ENCODE measurements at regions not wholly inside any gene's neighbourhood (a gene's known extent, or its start where the extent isn't known, plus 50 kb on each side); places are given as distances from the start of the nearest gene placed in this dataset.
A peak's percentile ranks its signal among the peaks of the same experiment; 100 is the strongest.

GRCh38 chr7:108650467-108650866 lies 80.8 kb downstream of the DNAJB9 start:
- no peaks in the 10 kb centered on the region for H3K36me3 ChIP-seq (ENCODE audit: control insufficient read depth in 4 of 4, insufficient read depth in 3 of 4, low read depth in 1 of 4, low read length in 3 of 4)
- no peaks in the 10 kb centered on the region for H3K27me3 ChIP-seq (ENCODE audit: control insufficient read depth in 4 of 4, insufficient read depth in 4 of 4, low read length in 3 of 4)
- H3K27ac ChIP-seq (ENCODE audit: low read depth in 1 of 2, low read length in 2 of 2): no peak overlapping the region
- H3K9ac ChIP-seq (ENCODE audit: low read depth in 1 of 2, low read length in 2 of 2): no peak overlapping the region
- H3K4me3 ChIP-seq (ENCODE audit: low read depth in 1 of 3, low read length in 3 of 3): no peak overlapping the region
- H3K4me1 ChIP-seq (ENCODE audit: control insufficient read depth in 4 of 4, insufficient read depth in 4 of 4, low read length in 3 of 4): peaks cover 0 to 19% (median 3%) of the 10 kb centered on the region in 4 donors
- no peak for TF ChIP-seq RXRA (IDR thresholded peaks at IDR 0.05)
- TF ChIP-seq HNF4G (IDR thresholded peaks at IDR 0.05): no peak
- TF ChIP-seq TAF1 (conservative IDR thresholded peaks at IDR 0.05): no peak
- no peak for TF ChIP-seq CTCF (IDR thresholded peaks at IDR 0.05; ENCODE audit: low read depth, low read length, missing input control)
- no peak for TF ChIP-seq RAD21 (IDR thresholded peaks at IDR 0.05)
- no peak for TF ChIP-seq ZBTB33 (IDR thresholded peaks at IDR 0.05)
- no peak for TF ChIP-seq GABPA (IDR thresholded peaks at IDR 0.05 in 1 of 2, conservative IDR thresholded peaks at IDR 0.05 in 1 of 2)
- TF ChIP-seq MAX (IDR thresholded peaks at IDR 0.05): no peak
- TF ChIP-seq YY1 (IDR thresholded peaks at IDR 0.05): no peak
- no peak for TF ChIP-seq FOXA2 (IDR thresholded peaks at IDR 0.05)
- no peak for TF ChIP-seq SP1 (IDR thresholded peaks at IDR 0.05)
- TF ChIP-seq JUND (IDR thresholded peaks at IDR 0.05): no peak
- TF ChIP-seq EGR1 (IDR thresholded peaks at IDR 0.05; ENCODE audit: low read depth in 2 of 2): no peak
- TF ChIP-seq HNF4A (conservative IDR thresholded peaks at IDR 0.05): no peak
- no peak for TF ChIP-seq NR2F2 (IDR thresholded peaks at IDR 0.05)
- H3K9me3 ChIP-seq (ENCODE audit: control insufficient read depth in 4 of 4, low read length in 3 of 4): no peaks in the 10 kb centered on the region
- 64% methylated on average over 1 of the region's 1 CpG for WGBS
- DNase-seq (ENCODE audit: low spot score): no peak

- DNase-seq (ENCODE audit: low spot score): no peak
- H3K27me3 ChIP-seq (ENCODE audit: control insufficient read depth in 4 of 4, insufficient read depth in 4 of 4, low read length in 3 of 4): no peaks in the 10 kb centered on the region
- H3K4me3 ChIP-seq (ENCODE audit: low read depth in 1 of 3, low read length in 3 of 3): no peak overlapping the region
- H3K9ac ChIP-seq (ENCODE audit: low read depth in 1 of 2, low read length in 2 of 2): no peak overlapping the region
- H3K9me3 ChIP-seq (ENCODE audit: control insufficient read depth in 4 of 4, low read length in 3 of 4): no peaks in the 10 kb centered on the region
- no peaks in the 10 kb centered on the region for H3K36me3 ChIP-seq (ENCODE audit: control insufficient read depth in 4 of 4, insufficient read depth in 3 of 4, low read depth in 1 of 4, low read length in 3 of 4)
- H3K27ac ChIP-seq (ENCODE audit: low read depth in 1 of 2, low read length in 2 of 2): peak overlapping the region in 1 of 2 donors; percentile 64
- WGBS: 94% methylated on average over 9 of the region's 9 CpGs
- TF ChIP-seq TAF1 (conservative IDR thresholded peaks at IDR 0.05): no peak
- peaks cover 0 to 19% (median 3%) of the 10 kb centered on the region in 4 donors for H3K4me1 ChIP-seq (ENCODE audit: control insufficient read depth in 4 of 4, insufficient read depth in 4 of 4, low read length in 3 of 4)
These were observed 83.2 kb downstream of the DNAJB9 start for GRCh38 chr7:108652886-108653285.

- H3K4me3 ChIP-seq (ENCODE audit: low read depth in 1 of 3, low read length in 3 of 3): no peak overlapping the region
- DNase-seq (ENCODE audit: low spot score): no peak
- H3K27ac ChIP-seq (ENCODE audit: low read depth in 1 of 2, low read length in 2 of 2): peak overlapping the region; percentile 78 to 93
- 33% methylated on average over 4 of the region's 4 CpGs for WGBS
- no peaks in the 10 kb centered on the region for H3K27me3 ChIP-seq (ENCODE audit: control insufficient read depth in 4 of 4, insufficient read depth in 4 of 4, low read length in 3 of 4)
- peak overlapping the region in 1 of 2 donors; percentile 44 for H3K9ac ChIP-seq (ENCODE audit: low read depth in 1 of 2, low read length in 2 of 2)
- no peaks in the 10 kb centered on the region for H3K9me3 ChIP-seq (ENCODE audit: control insufficient read depth in 4 of 4, low read length in 3 of 4)
- H3K36me3 ChIP-seq (ENCODE audit: control insufficient read depth in 4 of 4, insufficient read depth in 3 of 4, low read depth in 1 of 4, low read length in 3 of 4): no peaks in the 10 kb centered on the region
- H3K4me1 ChIP-seq (ENCODE audit: control insufficient read depth in 4 of 4, insufficient read depth in 4 of 4, low read length in 3 of 4): peaks cover 0 to 19% (median 3%) of the 10 kb centered on the region in 4 donors
- TF ChIP-seq HNF4A (conservative IDR thresholded peaks at IDR 0.05) (peak; percentile 95 to 98), RXRA (IDR thresholded peaks at IDR 0.05) (peak; percentile 75 to 92), NR2F2 (IDR thresholded peaks at IDR 0.05) (no peak), CTCF (IDR thresholded peaks at IDR 0.05; ENCODE audit: low read depth, low read length, missing input control) (no peak), ATF3 (IDR thresholded peaks at IDR 0.05) (peak; percentile 90), SP1 (IDR thresholded peaks at IDR 0.05) (peak; percentile 98), JUND (IDR thresholded peaks at IDR 0.05) (peak; percentile 77 to 96), TAF1 (conservative IDR thresholded peaks at IDR 0.05) (peak; percentile 22), EGR1 (IDR thresholded peaks at IDR 0.05; ENCODE audit: low read depth in 2 of 2) (peak in 1 of 2 donors; percentile 57), MAX (IDR thresholded peaks at IDR 0.05) (peak; percentile 82), FOXA2 (IDR thresholded peaks at IDR 0.05) (peak; percentile 86), GABPA (IDR thresholded peaks at IDR 0.05 in 1 of 2, conservative IDR thresholded peaks at IDR 0.05 in 1 of 2) (peak in 1 of 2 donors; percentile 40), RAD21 (IDR thresholded peaks at IDR 0.05) (peak; percentile 48 to 70)
These were observed 83.9 kb downstream of the DNAJB9 start for GRCh38 chr7:108653526-108653925.

All from liver (tissue), 8 donors.